DMS53 (cell line): ENCODE measurements at regions not wholly inside any gene's neighbourhood (a gene's known extent, or its start where the extent isn't known, plus 50 kb on each side); places are given as distances from the start of the nearest gene placed in this dataset.

ENCODE experiments used
- DNase-seq: peaks from one replicate; lab custom pipeline; 2025; lab: John Stamatoyannopoulos, UW

DNA sequence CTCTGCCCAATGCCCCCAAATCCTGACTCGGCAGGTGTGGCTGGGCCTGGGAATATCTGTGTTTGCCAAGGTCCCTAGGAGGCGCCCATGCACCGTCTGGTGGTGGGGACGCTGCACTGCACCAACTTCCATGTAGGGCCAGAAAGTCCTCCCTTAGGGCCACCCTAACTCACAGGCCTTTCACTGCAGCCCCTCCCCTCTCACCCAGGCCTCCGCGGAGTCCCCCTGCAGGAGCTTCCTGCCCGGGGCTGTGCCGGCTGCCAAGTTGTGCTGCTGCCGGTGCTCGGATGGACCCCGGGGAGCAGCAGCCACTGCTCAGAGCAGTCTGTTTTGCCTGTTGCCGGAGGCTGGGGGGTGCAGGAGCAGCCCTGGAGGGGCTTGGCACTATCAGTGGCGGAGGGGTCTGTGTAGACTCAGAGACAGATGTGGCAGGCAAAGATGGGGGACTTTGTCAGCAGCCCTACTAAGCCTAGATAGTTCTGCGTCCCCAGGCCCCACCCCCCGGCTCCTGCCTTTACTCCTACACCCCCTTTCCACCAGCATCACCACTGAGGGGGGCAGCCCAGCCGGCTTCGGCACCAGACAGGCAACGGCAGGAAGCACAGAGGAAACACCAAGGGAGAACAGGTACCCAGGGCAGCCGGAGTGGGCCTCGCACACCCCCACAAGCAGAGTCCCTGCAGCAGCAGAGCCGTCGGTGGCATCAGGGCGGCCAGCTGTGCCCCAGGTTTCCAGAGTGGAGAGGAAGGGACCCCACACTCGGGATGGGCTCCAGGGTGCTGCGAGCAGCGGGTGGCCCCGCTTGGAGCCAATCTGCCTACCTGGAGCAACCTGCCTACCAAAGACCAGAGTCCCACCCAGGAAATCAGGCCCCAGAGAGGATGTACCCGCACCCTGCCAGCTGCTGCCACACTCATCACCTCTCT lies 124.3 kb downstream of the TRIM29 start:
- DNase-seq = peak; percentile 71

DNA sequence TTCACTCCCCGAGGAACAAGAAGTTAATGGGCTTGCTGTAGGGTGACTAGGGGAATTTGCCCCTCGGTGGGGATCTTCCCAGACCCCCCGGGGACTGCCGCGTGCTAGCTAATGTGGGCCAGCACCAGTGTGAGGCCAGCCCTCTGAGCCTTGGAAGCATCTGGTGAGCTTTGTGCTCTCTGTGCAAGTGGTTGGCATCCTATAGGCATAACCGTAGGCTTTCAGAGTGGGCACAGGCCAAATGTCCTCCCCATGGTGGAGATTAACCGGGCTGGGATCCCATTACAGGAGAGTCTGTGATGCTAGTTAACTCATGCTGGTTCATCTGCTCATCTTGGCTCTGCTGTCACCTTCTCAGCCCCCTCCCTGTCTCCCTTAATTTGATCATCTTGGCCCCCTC lies 125.7 kb downstream of the TRIM29 start:
- no peak for DNase-seq

DNA sequence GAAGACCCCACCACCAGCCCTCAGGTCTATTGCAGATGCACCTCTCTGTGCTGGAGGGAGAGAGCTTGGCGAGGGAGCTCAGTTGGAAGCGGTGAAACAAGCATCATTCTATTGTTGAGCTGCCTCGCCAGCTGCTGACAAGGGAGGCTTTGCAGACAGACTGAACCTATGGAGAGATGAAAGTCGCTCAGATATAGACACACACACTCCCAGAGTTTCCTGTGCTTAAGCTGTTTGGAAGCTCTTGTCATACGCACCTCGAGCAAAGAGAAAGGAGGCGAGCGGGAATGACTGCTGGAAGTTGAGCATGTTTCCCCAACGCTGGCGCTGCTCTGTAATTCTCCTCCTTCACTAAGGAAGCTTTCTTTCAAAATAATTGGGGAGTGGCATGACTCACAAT lies 126.1 kb downstream of the TRIM29 start:
- DNase-seq = no peak

GRCh38 chr11:120010775-120011174 lies 127.1 kb downstream of the TRIM29 start:
- no peak for DNase-seq

GRCh38 chr11:120009938-120010337 lies 128.0 kb downstream of the TRIM29 start:
- DNase-seq = no peak

- no peak for DNase-seq
Observed at GRCh38 chr11:120007144-120007543, 130.8 kb downstream of the TRIM29 start.

GRCh38 chr11:120004723-120005122 lies 133.2 kb downstream of the TRIM29 start:
- no peak for DNase-seq

DNA sequence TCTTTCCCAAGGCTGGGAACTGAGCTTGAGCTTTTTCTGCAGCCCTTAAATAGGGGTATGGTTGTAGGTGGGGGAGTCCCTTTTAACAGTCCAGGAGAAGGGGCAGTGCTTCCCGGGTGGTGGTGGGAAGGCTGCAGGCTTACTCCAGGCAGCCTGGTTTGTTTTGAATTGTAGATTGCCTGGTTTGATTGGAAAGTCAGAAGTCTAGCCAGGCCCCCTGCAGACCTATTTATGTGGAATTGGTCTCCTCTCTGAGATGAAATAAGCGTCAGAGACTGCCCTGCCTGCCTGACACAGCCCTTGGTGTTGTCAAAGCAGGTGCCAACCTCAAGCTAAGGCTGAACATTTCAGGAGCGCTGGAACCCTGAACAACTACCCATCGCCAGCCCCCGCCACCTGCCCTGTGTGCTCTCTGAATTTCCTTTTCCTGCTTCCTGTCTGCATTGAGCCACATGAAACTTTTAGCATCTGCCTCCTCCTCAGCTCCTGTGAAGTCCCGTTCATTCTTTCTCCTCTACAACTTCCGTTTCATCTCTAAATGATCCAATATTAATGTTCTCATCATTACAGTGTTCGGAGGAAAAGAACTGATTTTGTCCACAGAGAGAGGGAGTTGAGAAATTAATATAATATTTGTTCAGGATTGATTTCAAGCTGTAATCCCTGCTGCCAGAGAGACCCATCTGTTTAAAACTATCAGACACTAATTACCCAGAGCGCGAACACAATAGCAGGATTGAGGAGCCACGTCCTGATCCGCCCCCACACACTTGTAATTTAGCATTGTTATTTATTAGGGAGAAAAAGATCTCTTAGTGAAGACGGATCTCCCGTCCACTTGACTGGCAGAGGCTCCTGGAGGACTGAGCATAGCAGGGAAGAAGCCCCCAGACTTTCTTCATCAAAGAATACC lies 136.5 kb downstream of the TRIM29 start:
- no peak for DNase-seq

DNA sequence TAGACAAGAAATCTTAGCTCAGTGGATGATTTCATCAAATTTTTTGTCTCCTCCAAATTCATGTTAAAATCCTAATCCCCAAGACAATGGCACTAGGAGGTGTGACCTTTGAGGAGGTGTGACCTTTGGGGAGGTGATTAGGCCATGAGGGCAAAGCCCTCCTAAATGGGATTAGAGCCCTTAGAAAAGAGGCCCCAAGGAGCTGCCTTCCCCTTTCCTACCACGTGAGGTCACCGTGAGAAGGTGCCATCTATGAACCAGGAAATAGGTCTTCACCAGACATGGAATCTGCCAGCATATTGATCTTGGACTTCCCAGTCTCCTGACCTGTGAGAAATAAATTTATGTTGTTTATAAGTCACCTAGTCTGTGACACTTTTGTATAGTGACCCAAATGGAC lies 138.7 kb downstream of the TRIM29 start:
- peak; percentile 65 for DNase-seq

GRCh38 chr11:119996556-119996955 lies 141.4 kb downstream of the TRIM29 start:
- no peak for DNase-seq

- DNase-seq = peak; percentile 22
Observed at GRCh38 chr11:119995730-119996491, 142.0 kb downstream of the TRIM29 start.

DNA sequence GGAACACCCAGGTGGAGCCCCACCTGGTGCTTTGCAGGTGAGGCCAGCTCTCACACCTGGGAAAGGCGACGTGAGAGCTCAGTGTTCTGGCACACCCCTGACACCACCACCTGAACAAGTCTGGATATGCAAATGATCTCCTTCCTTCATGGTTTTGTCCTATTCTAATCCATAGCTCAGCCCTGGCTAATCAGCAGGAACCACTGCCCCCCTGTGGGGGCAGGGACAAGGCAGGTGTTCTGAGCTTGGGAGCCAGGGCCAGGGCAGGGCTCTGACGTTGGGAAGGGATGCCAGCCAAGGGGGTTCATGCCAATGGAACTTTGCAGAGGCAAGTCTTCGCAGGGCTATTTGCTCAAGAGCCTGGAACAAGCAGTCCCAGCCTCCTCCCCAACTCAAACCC lies 144.2 kb downstream of the TRIM29 start:
- DNase-seq = peak; percentile 57

DNA sequence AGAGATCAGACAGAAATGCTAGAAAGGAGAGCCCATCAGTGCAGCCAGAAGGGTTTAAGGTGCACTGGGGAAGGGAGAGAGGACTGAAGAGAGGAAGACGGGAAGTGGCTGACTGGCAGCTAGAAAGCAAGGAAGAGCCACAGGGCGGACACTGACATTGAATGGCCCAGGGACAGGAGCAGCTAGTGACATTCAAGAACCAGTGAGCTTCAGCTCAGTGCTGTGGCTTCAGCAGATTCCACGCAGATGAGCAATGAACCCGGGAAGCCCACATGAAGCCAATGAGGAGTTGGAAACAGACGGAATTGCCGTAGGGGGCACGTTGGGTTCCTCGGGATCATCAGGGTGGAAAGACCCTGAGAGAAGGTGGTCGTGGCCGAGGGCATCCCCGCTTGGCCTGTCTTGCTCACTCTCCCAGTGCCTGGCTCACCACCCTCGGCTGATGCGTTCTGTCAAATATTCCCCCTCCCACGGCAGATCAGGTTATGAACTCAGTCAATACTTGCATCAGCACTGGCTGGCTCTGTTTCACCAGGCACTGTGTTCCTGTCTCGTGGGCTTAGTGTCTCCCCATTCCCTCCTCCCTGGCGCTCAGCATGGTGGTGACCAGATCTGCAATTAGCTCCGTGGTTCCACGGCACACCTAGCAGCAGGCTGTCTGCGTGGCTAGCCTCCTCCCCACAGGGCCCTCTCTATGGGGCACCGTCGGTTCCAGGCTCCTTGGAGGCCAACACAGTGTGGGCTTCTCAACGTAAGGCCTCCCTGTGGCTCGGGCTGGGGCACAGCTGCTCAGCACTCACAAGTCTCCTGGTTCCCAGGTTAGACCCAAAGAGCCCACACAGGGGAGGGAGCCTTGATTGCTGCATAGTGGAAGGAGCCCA lies 145.5 kb downstream of the TRIM29 start:
- DNase-seq = no peak

- peak; percentile 35 for DNase-seq
Observed at GRCh38 chr11:119991669-119992068, 146.2 kb downstream of the TRIM29 start.

DNA sequence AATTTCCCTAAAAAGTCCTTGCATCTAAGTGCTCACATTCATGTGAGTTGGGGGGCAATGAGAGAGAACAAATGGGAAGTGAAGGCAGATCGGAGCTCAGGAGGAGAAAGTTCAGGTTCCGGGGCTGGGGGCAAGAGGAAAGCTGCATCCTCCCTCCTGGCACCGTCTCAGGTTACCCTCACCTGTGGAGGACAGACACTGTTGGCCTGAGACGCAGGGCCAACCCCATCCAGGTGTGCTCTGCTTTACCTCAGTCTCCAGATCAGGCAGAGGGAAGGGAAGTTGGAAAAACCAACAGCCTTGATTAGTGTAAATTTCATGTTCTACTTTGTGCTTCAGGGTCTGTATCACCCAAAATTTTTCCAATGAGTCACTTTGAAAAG lies 146.9 kb downstream of the TRIM29 start:
- DNase-seq = no peak

GRCh38 chr11:119990309-119991021 lies 147.4 kb downstream of the TRIM29 start:
- no peak for DNase-seq

DNA sequence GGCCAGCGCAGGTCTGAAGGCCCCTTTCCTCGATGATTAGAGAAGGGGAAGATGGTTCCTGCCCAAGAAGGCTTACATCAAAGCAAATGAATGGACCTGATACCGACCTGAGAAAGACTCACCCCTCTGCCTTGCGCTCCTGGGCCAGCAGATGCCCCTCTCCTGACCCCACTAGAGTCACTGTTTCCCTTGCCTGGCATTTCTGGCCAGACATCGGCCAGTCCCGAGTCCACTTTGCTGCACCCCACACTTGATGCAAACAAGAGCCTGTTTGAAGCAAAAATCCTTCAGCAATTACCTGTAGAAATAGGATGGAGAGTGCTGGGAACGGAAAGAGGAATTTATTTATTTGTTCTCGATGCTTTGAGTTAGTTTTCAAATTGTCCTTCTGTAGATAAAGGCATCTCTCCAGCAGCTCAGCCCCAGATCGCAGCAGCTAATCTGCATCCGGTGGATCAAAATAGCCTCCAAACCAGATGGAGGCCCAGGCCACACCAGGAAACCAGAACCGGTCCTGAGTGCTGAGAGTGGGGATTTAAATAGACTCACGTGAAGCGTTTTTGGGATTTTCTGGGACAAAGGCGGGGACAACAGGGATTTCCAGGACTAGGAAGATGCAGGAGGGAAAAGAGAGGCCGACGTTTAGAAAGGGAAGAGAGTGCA lies 148.6 kb downstream of the TRIM29 start:
- no peak for DNase-seq

DNA sequence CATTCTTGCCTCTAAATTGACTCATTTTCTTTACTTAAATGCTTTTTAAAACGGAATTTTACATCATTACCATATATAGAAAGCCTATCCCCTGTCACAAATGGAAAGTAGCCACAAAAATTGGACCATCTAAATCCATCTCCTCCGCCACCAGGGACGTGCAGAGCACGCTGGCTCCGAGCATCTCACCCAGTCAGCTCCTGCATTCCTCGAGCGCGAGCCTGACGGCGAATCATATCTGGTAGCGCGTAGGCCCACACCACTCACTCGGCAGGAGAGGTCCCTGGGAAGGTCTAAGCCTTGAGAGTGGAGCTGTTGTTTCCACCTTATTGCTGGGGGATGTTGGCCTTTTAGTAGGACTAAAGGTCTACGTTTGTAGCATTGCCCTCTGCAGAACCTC lies 152.4 kb downstream of the TRIM29 start:
- DNase-seq = no peak

DNA sequence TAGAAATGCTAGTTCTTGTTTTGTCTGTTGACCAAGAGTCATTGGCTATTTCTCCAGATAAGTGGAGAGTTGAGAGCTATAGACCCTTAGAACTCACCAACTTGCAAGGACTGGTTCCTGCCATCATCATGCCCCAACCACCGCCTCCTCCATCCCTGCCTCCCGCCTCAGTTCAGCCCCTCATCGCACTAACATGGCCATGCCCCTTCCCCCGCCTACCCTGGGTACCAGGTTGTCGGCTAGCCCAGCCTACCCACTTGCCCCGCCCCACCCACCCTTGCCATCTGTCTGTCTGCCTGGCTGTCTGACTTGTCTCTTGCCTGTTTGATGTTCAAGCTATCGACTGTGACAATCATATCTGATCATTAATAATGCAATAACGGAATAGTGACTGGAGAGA lies 154.1 kb downstream of the TRIM29 start:
- no peak for DNase-seq

- no peak for DNase-seq
Observed at GRCh38 chr11:119983240-119983732, 154.6 kb downstream of the TRIM29 start.
